ENCODE measurements at regions not wholly inside any gene's neighbourhood (a gene's known extent, or its start where the extent isn't known, plus 50 kb on each side); places are given as distances from the start of the nearest gene placed in this dataset.
A peak's percentile ranks its signal among the peaks of the same experiment; 100 is the strongest.

DNA sequence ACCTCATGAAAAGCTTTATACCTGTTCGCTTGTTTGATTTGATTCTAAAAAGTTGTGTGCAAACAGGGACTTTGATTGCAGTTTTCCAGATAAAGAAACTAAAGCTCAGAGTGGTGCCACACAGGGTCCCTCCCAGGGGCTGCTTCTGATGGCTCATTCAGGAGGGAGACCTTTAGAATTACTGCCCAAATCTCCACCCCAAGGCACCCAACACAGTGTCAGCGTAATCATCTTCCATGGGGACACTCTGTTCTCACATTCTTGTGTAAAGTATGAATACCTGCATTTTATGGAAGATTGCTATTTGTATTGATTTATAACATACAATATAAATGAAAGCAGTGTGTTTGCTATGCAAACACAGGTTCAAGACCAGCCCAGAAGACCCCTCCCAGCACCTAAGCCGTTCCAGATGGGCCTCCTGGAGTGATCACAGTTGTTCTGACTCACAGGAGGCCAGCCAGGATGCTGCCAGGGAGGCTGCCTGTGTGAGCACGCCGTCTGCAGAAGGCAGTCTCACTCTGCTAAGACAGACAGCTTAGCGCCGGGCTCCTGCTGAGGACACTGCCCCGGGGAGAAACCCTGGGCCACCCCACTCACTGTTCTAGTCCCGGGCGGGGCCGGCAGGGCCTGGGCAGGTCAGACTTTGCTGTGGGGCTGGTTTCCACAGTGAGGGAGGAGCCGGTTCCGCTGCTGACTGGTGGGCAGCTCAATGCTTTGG lies 185.6 kb downstream of the FAM43A start:
- TF ChIP-seq SMC3 (IDR thresholded peaks at IDR 0.05; ENCODE audit: low read depth, low read length) (no peak), CTCF (conservative IDR thresholded peaks at IDR 0.05; ENCODE audit: low read depth, low read length) (0 out of 2 replicates have a peak, but pooled peaks have one; percentile 8), BHLHE40 (IDR thresholded peaks at IDR 0.05; ENCODE audit: low read depth, low read length) (no peak), USF2 (IDR thresholded peaks at IDR 0.05; ENCODE audit: low read depth, low read length) (no peak), MAFK (IDR thresholded peaks at IDR 0.05; ENCODE audit: low read depth, low read length) (no peak), POLR2A (IDR thresholded peaks at IDR 0.05; ENCODE audit: low read depth, low read length) (peak; percentile 48; the same call in 1 of the 2 replicates), RAD21 (IDR thresholded peaks at IDR 0.05; ENCODE audit: low read length) (peak; percentile 36), MAZ (IDR thresholded peaks at IDR 0.05; ENCODE audit: borderline replicate concordance, low read depth, low read length) (no peak), RFX5 (IDR thresholded peaks at IDR 0.05; ENCODE audit: low read depth, low read length) (no peak), MXI1 (IDR thresholded peaks at IDR 0.05; ENCODE audit: borderline replicate concordance, low read depth, low read length) (no peak), NFE2L2 (IDR thresholded peaks at IDR 0.05; ENCODE audit: low read depth, low read length) (no peak), RCOR1 (IDR thresholded peaks at IDR 0.05; ENCODE audit: insufficient replicate concordance, low read length) (no peak), FOS (IDR thresholded peaks at IDR 0.05; ENCODE audit: low read depth, low read length) (0 out of 2 replicates have a peak, but pooled peaks have one; percentile 31)

All from IMR-90 (cell line).